ENCODE measurements at regions not wholly inside any gene's neighbourhood (a gene's known extent, or its start where the extent isn't known, plus 50 kb on each side); places are given as distances from the start of the nearest gene placed in this dataset.

- DNase-seq (ENCODE audit: low read depth): no peak
- no peak for TF ChIP-seq CTCF (IDR thresholded peaks at IDR 0.05; ENCODE audit: insufficient read depth, low read length)
- no peak overlapping the region for H3K4me3 ChIP-seq (ENCODE audit: low read depth, low read length)
Observed at GRCh38 chr1:168980656-168981055, 125.8 kb upstream of the ATP1B1 start.

GRCh38 chr1:168982778-168983177, 123.7 kb upstream of the ATP1B1 start:
- no peak for TF ChIP-seq CTCF (IDR thresholded peaks at IDR 0.05; ENCODE audit: insufficient read depth, low read length)
- DNase-seq (ENCODE audit: low read depth): no peak
- no peak overlapping the region for H3K4me3 ChIP-seq (ENCODE audit: low read depth, low read length)

- DNase-seq (ENCODE audit: low read depth): no peak
- TF ChIP-seq CTCF (IDR thresholded peaks at IDR 0.05; ENCODE audit: insufficient read depth, low read length): no peak
- no peak overlapping the region for H3K4me3 ChIP-seq (ENCODE audit: low read depth, low read length)
Observed at GRCh38 chr1:168987330-168987729, 119.2 kb upstream of the ATP1B1 start.

GRCh38 chr1:168987923-168988322, 118.6 kb upstream of the ATP1B1 start:
- no peak overlapping the region for H3K4me3 ChIP-seq (ENCODE audit: low read depth, low read length)
- no peak for TF ChIP-seq CTCF (IDR thresholded peaks at IDR 0.05; ENCODE audit: insufficient read depth, low read length)
- DNase-seq (ENCODE audit: low read depth): no peak

- H3K4me3 ChIP-seq (ENCODE audit: low read depth, low read length): no peak overlapping the region
- TF ChIP-seq CTCF (IDR thresholded peaks at IDR 0.05; ENCODE audit: insufficient read depth, low read length): no peak
- DNase-seq (ENCODE audit: low read depth): no peak
Observed at GRCh38 chr1:168989985-168990384, 116.5 kb upstream of the ATP1B1 start.

- no peak overlapping the region for H3K4me3 ChIP-seq (ENCODE audit: low read depth, low read length)
- no peak for TF ChIP-seq CTCF (IDR thresholded peaks at IDR 0.05; ENCODE audit: insufficient read depth, low read length)
- no peak for DNase-seq (ENCODE audit: low read depth)
Observed at GRCh38 chr1:168991667-168992475, 114.6 kb upstream of the ATP1B1 start.

- no peak overlapping the region for H3K4me3 ChIP-seq (ENCODE audit: low read depth, low read length)
- no peak for DNase-seq (ENCODE audit: low read depth)
- no peak for TF ChIP-seq CTCF (IDR thresholded peaks at IDR 0.05; ENCODE audit: insufficient read depth, low read length)
Observed at GRCh38 chr1:169001353-169001752, 105.1 kb upstream of the ATP1B1 start.
